CD4-positive, alpha-beta T cell (primary cell): ENCODE measurements at regions not wholly inside any gene's neighbourhood (a gene's known extent, or its start where the extent isn't known, plus 50 kb on each side); places are given as distances from the start of the nearest gene placed in this dataset.

ENCODE experiments used
- ATAC-seq: fragments of 200-7000 bp; cut with Tn5 transposase; one replicate; pipeline ENCODE4 v1.10.0; 2022; ENCODE audit warnings: mild to moderate bottlenecking; ENCODE audit not compliant: poor library complexity
- CTCF ChIA-PET: fragments of 350-600 bp; sonication (Branson Sonifier 250); formaldehyde crosslinking; loops from one replicate; lab custom pipeline; 2021; ENCODE audit warnings: antibody characterized with exemption, inconsistent platforms; lab: Charles Lee
- POLR2A ChIA-PET: fragments of 350-600 bp; sonication (Branson Sonifier 250); formaldehyde crosslinking; loops from one replicate; lab custom pipeline; 2021; ENCODE audit warnings: antibody characterized with exemption, inconsistent platforms; lab: Charles Lee
- DNase-seq, 14 experiments: peaks; one replicate each; pipeline ENCODE4 v3.0.0-alpha.2; 2013 to 2020; ENCODE audit warnings: mixed read lengths in 2 of 14
- H3K27ac ChIP-seq, 2 donors: one replicate each; pipeline versions ENCODE4 v1.5.1 to v1.7.0; 2013; ENCODE audit warnings: low read length in 2 of 2, low read depth in 1 of 2, mild to moderate bottlenecking in 1 of 2
- H3K27me3 ChIP-seq, 2 experiments: 1 replicate in 1 of 2; 2 replicates in 1 of 2; pipeline versions ENCODE4 v1.6.1 to v1.7.0; 2013; ENCODE audit warnings: low read length in 2 of 2, control low read depth in 1 of 2, mild to moderate bottlenecking in 1 of 2, moderate library complexity in 1 of 2; ENCODE audit not compliant: insufficient read depth in 2 of 2, control insufficient read depth in 1 of 2
- H3K36me3 ChIP-seq: one replicate; pipeline ENCODE4 v1.6.1; 2013; ENCODE audit warnings: low read length, control low read depth; ENCODE audit not compliant: insufficient read depth
- H3K4me1 ChIP-seq: one replicate; pipeline ENCODE4 v1.6.1; 2013; ENCODE audit warnings: low read length, control low read depth; ENCODE audit not compliant: insufficient read depth
- H3K4me3 ChIP-seq: one replicate; pipeline ENCODE4 v1.5.1; 2013; ENCODE audit warnings: mild to moderate bottlenecking, low read length, moderate library complexity
- H3K9me3 ChIP-seq, 2 experiments: 1 replicate in 1 of 2; 2 replicates in 1 of 2; pipeline versions ENCODE4 v1.6.1 to v1.7.0; 2013; ENCODE audit warnings: low read length in 2 of 2, mild to moderate bottlenecking in 2 of 2, control low read depth in 1 of 2, moderate library complexity in 1 of 2; ENCODE audit not compliant: control insufficient read depth in 1 of 2, insufficient read depth in 1 of 2
- H3K27ac Mint-ChIP-seq: one replicate; pipeline ENCODE4 v1.8.0; 2020; ENCODE audit warnings: mixed read lengths
- H3K27me3 Mint-ChIP-seq: one replicate; pipeline ENCODE4 v1.8.0; 2021; ENCODE audit warnings: mixed read lengths
- H3K36me3 Mint-ChIP-seq: one replicate; pipeline ENCODE4 v1.8.0; 2021; ENCODE audit warnings: low read depth, mixed read lengths
- H3K4me1 Mint-ChIP-seq: one replicate; pipeline ENCODE4 v1.8.0; 2021; ENCODE audit warnings: low read depth, mixed read lengths
- H3K4me3 Mint-ChIP-seq: one replicate; pipeline ENCODE4 v1.8.0; 2020; ENCODE audit warnings: mild to moderate bottlenecking, mixed read lengths
- H3K9me3 Mint-ChIP-seq: one replicate; pipeline ENCODE4 v1.8.0; 2020; ENCODE audit warnings: mixed read lengths
- intact Hi-C, 2 experiments: fragments of 100-400 bp; cut with DNase I in 1 of 2; cut with micrococcal nuclease in 1 of 2; formaldehyde crosslinking; loops; one replicate each; pipeline versions ENCODE4 v1.15.1 to v1.9.0; 2023 to 2025; cut with DNase I, micrococcal nuclease
- TF ChIP-seq, protein P1 (sequence below): fragments of 200-600 bp; IDR thresholded peaks from one replicate; pipeline ENCODE4 v1.8.0; 2022; ENCODE audit warnings: antibody characterized with exemption, mild to moderate bottlenecking

DNA sequence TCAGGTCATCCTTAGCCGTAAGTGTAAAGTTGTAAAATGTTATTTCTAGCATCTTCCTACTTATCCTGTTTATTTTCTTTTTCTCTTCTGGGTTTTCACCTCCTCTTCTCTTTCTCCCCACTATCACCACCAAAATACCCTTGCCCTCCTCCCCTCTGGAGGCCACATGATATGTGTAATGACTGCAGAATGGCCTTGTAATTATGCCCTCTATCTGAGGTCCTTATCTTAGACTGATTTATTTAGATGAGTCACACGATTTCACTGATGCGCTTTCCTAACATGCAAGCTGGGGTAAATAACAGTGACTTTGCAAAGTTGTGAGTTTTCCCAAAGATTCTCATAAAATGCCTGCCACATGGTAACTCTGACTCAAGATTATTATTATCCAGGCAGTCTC is 231.8 kb upstream of the GPRIN3 start:
- Mint-ChIP-seq H3K4me3 (no peak overlapping the region), H3K36me3 (no peaks in the 10 kb centered on the region), H3K9me3 (peaks cover 2% of the 10 kb centered on the region), H3K27ac (no peak overlapping the region), H3K27me3 (peaks cover 42% of the 10 kb centered on the region), H3K4me1 (no peaks in the 10 kb centered on the region)
- H3K36me3 ChIP-seq: no peaks in the 10 kb centered on the region
- no peak for DNase-seq
- H3K27me3 ChIP-seq: peaks cover 0 to 3% of the 10 kb centered on the region in 2 experiments
- intact Hi-C loops: no loop called here
- TF ChIP-seq, protein P1, sequence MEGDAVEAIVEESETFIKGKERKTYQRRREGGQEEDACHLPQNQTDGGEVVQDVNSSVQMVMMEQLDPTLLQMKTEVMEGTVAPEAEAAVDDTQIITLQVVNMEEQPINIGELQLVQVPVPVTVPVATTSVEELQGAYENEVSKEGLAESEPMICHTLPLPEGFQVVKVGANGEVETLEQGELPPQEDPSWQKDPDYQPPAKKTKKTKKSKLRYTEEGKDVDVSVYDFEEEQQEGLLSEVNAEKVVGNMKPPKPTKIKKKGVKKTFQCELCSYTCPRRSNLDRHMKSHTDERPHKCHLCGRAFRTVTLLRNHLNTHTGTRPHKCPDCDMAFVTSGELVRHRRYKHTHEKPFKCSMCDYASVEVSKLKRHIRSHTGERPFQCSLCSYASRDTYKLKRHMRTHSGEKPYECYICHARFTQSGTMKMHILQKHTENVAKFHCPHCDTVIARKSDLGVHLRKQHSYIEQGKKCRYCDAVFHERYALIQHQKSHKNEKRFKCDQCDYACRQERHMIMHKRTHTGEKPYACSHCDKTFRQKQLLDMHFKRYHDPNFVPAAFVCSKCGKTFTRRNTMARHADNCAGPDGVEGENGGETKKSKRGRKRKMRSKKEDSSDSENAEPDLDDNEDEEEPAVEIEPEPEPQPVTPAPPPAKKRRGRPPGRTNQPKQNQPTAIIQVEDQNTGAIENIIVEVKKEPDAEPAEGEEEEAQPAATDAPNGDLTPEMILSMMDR: no peak
- ChIA-PET CTCF (no interaction called here), POLR2A (no interaction called here)
- ATAC-seq: no peak
- H3K27ac ChIP-seq: no peak overlapping the region
- peaks cover 7 to 11% of the 10 kb centered on the region in 2 experiments for H3K9me3 ChIP-seq
- no peaks in the 10 kb centered on the region for H3K4me1 ChIP-seq
- no peak overlapping the region for H3K4me3 ChIP-seq

DNA sequence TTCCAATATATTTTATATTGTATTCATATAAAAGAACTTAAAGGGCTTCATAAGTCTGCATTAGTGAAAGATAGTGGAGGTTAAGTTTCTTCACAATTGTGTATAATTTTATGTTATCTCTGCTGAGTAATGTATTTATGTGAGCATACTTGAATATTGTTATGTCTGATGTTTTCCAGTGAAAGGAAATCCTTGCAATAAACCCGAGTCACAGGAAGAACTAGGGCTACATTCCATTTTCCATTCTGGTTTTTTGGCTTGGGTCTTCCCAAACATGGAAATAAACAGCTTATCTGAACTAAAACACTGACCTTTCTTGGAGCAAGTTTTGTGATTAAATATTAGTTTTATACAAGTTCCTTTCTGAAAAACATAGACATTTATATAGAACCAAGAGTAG is 231.3 kb upstream of the GPRIN3 start:
- TF ChIP-seq, protein P1: no peak
- ChIA-PET POLR2A (no interaction called here), CTCF (no interaction called here)
- Histone ChIP-seq H3K4me1 (no peaks in the 10 kb centered on the region), H3K36me3 (no peaks in the 10 kb centered on the region), H3K27me3 (peaks cover 0 to 3% of the 10 kb centered on the region in 2 experiments), H3K9me3 (peaks cover 7 to 11% of the 10 kb centered on the region in 2 experiments), H3K27ac (no peak overlapping the region), H3K4me3 (no peak overlapping the region)
- Mint-ChIP-seq H3K4me1 (no peaks in the 10 kb centered on the region), H3K36me3 (no peaks in the 10 kb centered on the region), H3K4me3 (no peak overlapping the region), H3K27me3 (peaks cover 45% of the 10 kb centered on the region), H3K27ac (no peak overlapping the region), H3K9me3 (no peaks in the 10 kb centered on the region)
- intact Hi-C loops: no loop called here
- DNase-seq (no peak), ATAC-seq (no peak)

DNA sequence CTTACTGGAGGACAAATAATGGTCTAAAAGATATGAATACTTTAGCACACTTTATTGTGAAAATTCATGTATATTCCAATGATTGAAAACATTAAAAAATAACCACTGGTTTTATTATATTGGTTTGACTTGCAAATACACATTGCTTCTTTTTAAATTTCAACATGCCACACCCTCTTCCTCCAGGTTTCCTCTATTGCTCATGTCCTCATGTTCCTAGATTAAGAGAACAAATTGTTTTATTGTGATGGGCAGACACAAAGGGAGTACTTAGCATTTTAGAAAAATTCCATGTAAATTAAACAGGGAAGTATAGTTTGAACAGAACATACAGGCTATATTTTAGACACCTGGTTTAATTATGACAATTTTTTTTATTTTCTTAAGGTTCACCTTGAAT is 230.6 kb upstream of the GPRIN3 start:
- no peak for ATAC-seq
- CTCF ChIA-PET: no interaction called here
- intact Hi-C loops: no loop called here

More for the DNA sequence above, 230.6 kb upstream of the GPRIN3 start:
- POLR2A ChIA-PET: no interaction called here
- H3K4me3 ChIP-seq: no peak overlapping the region
- Mint-ChIP-seq H3K4me1 (no peaks in the 10 kb centered on the region), H3K27ac (no peak overlapping the region), H3K36me3 (no peaks in the 10 kb centered on the region), H3K27me3 (peaks cover 48% of the 10 kb centered on the region), H3K9me3 (no peaks in the 10 kb centered on the region), H3K4me3 (no peak overlapping the region)
- no peak overlapping the region for H3K27ac ChIP-seq
- no peak for DNase-seq
- H3K9me3 ChIP-seq: peaks cover 4 to 11% of the 10 kb centered on the region in 2 experiments
- H3K4me1 ChIP-seq: no peaks in the 10 kb centered on the region
- TF ChIP-seq, protein P1: no peak
- H3K36me3 ChIP-seq: no peaks in the 10 kb centered on the region
- peaks cover 0 to 3% of the 10 kb centered on the region in 2 experiments for H3K27me3 ChIP-seq
